ENCODE measurements at regions not wholly inside any gene's neighbourhood (a gene's known extent, or its start where the extent isn't known, plus 50 kb on each side); places are given as distances from the start of the nearest gene placed in this dataset.

DNA sequence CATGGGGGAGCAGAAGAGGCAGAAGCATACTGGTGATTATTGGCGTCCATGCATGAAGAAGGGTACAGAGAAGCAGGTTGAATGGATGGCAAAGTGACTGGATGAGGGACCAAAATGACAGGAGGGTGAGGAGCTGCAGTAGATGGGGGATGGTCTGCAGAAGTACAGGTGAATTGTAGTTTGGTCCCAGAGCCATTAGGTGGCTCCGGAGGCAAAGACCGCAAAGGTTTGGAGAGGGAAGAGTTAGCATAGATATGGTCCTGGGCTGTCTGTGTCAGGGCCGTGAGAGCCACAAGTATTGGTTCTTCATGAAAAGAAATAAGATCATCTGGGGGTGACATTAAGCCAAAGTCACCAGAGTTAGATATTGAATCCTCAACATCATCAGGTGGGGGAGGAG lies 59.0 kb upstream of the ZNF726 start:
- WGBS (ENCODE audit: insufficient coverage) = 38% methylated on average over 1 of the region's 4 CpGs
- no peaks in the 10 kb centered on the region for H3K27me3 Mint-ChIP-seq
- CTCF ChIA-PET = no interaction called here
- POLR2A ChIA-PET = no interaction called here
- H3K4me1 Mint-ChIP-seq = no peaks in the 10 kb centered on the region
- DNase-seq (no peak), ATAC-seq (replicated peaks in 1 of 4) (no peak)
- no peak overlapping the region for H3K27ac Mint-ChIP-seq
- Histone ChIP-seq H3K36me3 (ENCODE audit: control insufficient read depth in 2 of 2, extremely low read depth in 1 of 2, insufficient read depth in 1 of 2, low read length in 1 of 2) (no peaks in the 10 kb centered on the region), H3K4me3 (ENCODE audit: control insufficient read depth in 1 of 2, extremely low read depth in 1 of 2, low read length in 1 of 2) (no peak overlapping the region), H3K4me1 (ENCODE audit: control insufficient read depth in 1 of 2, extremely low read depth in 1 of 2, insufficient read depth in 2 of 2, low read length in 2 of 2) (no peaks in the 10 kb centered on the region), H3K9me3 (no peaks in the 10 kb centered on the region), H3K27me3 (replicated peaks in 1 of 2; ENCODE audit: control insufficient read depth in 2 of 2, extremely low read depth in 1 of 2, insufficient read depth in 2 of 2, low read length in 1 of 2) (no peaks in the 10 kb centered on the region), H3K27ac (ENCODE audit: low read length) (no peak overlapping the region)
- H3K36me3 Mint-ChIP-seq = no peaks in the 10 kb centered on the region
- peaks cover 20 to 56% (median 37%) of the 10 kb centered on the region in 3 donors for H3K9me3 Mint-ChIP-seq
- no peak overlapping the region for H3K4me3 Mint-ChIP-seq

DNA sequence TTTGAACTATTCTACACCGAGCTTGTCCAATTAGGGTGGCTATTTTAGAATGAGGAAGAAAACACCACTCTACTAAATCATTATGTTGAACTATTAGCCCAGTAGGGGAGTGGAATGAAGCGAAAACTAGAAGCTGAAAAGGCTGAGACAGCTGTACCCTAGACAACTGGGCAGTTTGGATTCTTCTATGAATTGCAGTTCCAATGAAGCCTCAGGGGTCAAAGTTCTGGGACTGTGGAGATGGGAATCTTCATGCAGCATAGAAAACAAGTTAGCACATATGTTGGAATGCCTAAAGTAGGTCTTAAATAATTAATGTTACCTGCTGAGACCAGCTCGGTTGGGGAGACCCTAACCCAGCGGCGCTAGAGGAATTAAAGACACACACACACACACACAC lies 62.7 kb upstream of the ZNF726 start:
- no CpG with 5 or more reads among the region's 5 CpGs for WGBS (ENCODE audit: insufficient coverage)
- no peaks in the 10 kb centered on the region for H3K4me1 Mint-ChIP-seq
- no peak overlapping the region for H3K27ac ChIP-seq (ENCODE audit: low read length)
- H3K4me1 ChIP-seq (ENCODE audit: control insufficient read depth in 1 of 2, extremely low read depth in 1 of 2, insufficient read depth in 2 of 2, low read length in 2 of 2) = no peaks in the 10 kb centered on the region
- peaks cover 19 to 82% (median 59%) of the 10 kb centered on the region in 3 donors for H3K9me3 Mint-ChIP-seq
- ChIA-PET CTCF (no interaction called here), POLR2A (no interaction called here)
- DNase-seq (no peak), ATAC-seq (replicated peaks in 1 of 4) (no peak)
- no peak overlapping the region for H3K27ac Mint-ChIP-seq
- no peaks in the 10 kb centered on the region for H3K36me3 Mint-ChIP-seq
- no peak overlapping the region for H3K4me3 Mint-ChIP-seq
- no peak overlapping the region for H3K4me3 ChIP-seq (ENCODE audit: control insufficient read depth in 1 of 2, extremely low read depth in 1 of 2, low read length in 1 of 2)
- no peaks in the 10 kb centered on the region for H3K36me3 ChIP-seq (ENCODE audit: control insufficient read depth in 2 of 2, extremely low read depth in 1 of 2, insufficient read depth in 1 of 2, low read length in 1 of 2)
- no peaks in the 10 kb centered on the region for H3K27me3 ChIP-seq (replicated peaks in 1 of 2; ENCODE audit: control insufficient read depth in 2 of 2, extremely low read depth in 1 of 2, insufficient read depth in 2 of 2, low read length in 1 of 2)
- H3K9me3 ChIP-seq = no peaks in the 10 kb centered on the region
- no peaks in the 10 kb centered on the region for H3K27me3 Mint-ChIP-seq

DNA sequence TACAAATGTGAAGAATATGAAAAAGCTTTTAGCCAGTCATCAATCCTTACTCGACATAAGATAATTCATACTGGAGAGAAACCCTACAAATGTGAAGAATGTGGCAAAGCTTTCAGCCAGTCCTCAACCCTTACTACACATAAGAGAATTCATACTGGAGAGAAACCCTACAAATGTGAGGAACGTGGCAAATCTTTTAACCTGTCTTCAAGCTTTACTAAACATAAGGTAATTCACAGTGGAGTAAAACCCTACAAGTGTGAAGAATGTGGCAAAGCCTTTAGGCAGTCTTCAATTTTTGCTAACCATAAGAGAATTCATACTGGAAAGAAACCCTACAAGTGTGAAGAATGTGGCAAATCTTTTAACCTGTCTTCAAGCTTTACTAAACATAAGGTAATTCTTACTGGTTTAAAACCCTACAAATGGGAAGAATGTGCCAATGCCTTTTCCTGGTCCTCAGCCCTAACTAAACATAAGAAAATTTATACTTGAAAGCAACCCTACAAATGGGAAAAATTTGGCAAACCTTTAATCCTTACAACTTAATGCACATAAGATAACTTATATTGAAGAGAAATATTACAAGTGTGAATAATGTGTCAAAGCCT lies 74.1 kb upstream of the ZNF681 start:
- Histone ChIP-seq H3K27ac (ENCODE audit: low read length) (no peak overlapping the region), H3K36me3 (ENCODE audit: control insufficient read depth in 2 of 2, extremely low read depth in 1 of 2, insufficient read depth in 1 of 2, low read length in 1 of 2) (no peaks in the 10 kb centered on the region), H3K4me1 (ENCODE audit: control insufficient read depth in 1 of 2, extremely low read depth in 1 of 2, insufficient read depth in 2 of 2, low read length in 2 of 2) (no peaks in the 10 kb centered on the region), H3K4me3 (ENCODE audit: control insufficient read depth in 1 of 2, extremely low read depth in 1 of 2, low read length in 1 of 2) (no peak overlapping the region), H3K27me3 (replicated peaks in 1 of 2; ENCODE audit: control insufficient read depth in 2 of 2, extremely low read depth in 1 of 2, insufficient read depth in 2 of 2, low read length in 1 of 2) (no peaks in the 10 kb centered on the region), H3K9me3 (peaks cover 14% of the 10 kb centered on the region)
- peaks cover 20% of the 10 kb centered on the region for H3K36me3 Mint-ChIP-seq
- no peak for DNase-seq
- peaks cover 18 to 48% (median 44%) of the 10 kb centered on the region in 3 donors for H3K9me3 Mint-ChIP-seq
- CTCF ChIA-PET = no interaction called here
- no peaks in the 10 kb centered on the region for H3K27me3 Mint-ChIP-seq
- H3K4me1 Mint-ChIP-seq = no peaks in the 10 kb centered on the region
- no peak overlapping the region for H3K27ac Mint-ChIP-seq
- ATAC-seq (replicated peaks in 1 of 4) = no peak
- WGBS (ENCODE audit: insufficient coverage) = no CpG with 5 or more reads among the region's 2 CpGs
- POLR2A ChIA-PET = no interaction called here
- H3K4me3 Mint-ChIP-seq = no peak overlapping the region

DNA sequence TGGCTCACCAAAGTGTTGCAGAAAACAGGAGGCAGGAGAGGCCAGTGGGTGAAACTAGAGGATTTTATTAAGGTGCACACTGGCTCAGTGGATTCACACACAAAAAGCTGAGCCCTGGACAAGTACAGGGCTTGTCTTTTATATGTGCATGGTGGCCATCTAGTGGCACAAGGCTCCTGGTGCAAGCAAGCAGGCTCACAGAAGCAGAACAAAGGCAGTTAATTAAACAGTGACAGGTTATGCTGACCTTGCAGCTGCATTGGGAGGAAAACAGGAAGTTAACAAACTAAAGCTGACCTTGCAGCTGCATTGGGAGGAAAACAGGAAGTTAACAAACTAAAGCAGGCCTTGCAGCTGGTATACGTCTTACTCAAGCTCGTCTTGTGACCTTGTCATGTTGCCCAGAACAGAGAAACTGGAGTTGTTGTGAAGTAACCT lies 65.3 kb upstream of the ZNF681 start:
- H3K36me3 Mint-ChIP-seq = peaks cover 11% of the 10 kb centered on the region
- no peaks in the 10 kb centered on the region for H3K27me3 ChIP-seq (replicated peaks in 1 of 2; ENCODE audit: control insufficient read depth in 2 of 2, extremely low read depth in 1 of 2, insufficient read depth in 2 of 2, low read length in 1 of 2)
- no peaks in the 10 kb centered on the region for H3K27me3 Mint-ChIP-seq
- H3K4me1 Mint-ChIP-seq = peaks cover 0 to 3% (median 0%) of the 10 kb centered on the region in 3 donors
- H3K9me3 ChIP-seq = no peaks in the 10 kb centered on the region
- no peak overlapping the region for H3K27ac Mint-ChIP-seq
- H3K27ac ChIP-seq (ENCODE audit: low read length) = no peak overlapping the region
- H3K4me3 ChIP-seq (ENCODE audit: control insufficient read depth in 1 of 2, extremely low read depth in 1 of 2, low read length in 1 of 2) = no peak overlapping the region
- H3K36me3 ChIP-seq (ENCODE audit: control insufficient read depth in 2 of 2, extremely low read depth in 1 of 2, insufficient read depth in 1 of 2, low read length in 1 of 2) = no peaks in the 10 kb centered on the region
- CTCF ChIA-PET = no interaction called here
- H3K9me3 Mint-ChIP-seq = peaks cover 19 to 29% (median 25%) of the 10 kb centered on the region in 3 donors
- no peak overlapping the region for H3K4me3 Mint-ChIP-seq
- no peaks in the 10 kb centered on the region for H3K4me1 ChIP-seq (ENCODE audit: control insufficient read depth in 1 of 2, extremely low read depth in 1 of 2, insufficient read depth in 2 of 2, low read length in 2 of 2)
- peak in 7 of 35 experiments; percentile 0 to 15 (median 2) for DNase-seq
- peak in 2 of 4 experiments; percentile 38 to 40 for ATAC-seq (replicated peaks in 1 of 4)
- WGBS (ENCODE audit: insufficient coverage) = 10% methylated on average over 2 of the region's 2 CpGs
- POLR2A ChIA-PET = no interaction called here

DNA sequence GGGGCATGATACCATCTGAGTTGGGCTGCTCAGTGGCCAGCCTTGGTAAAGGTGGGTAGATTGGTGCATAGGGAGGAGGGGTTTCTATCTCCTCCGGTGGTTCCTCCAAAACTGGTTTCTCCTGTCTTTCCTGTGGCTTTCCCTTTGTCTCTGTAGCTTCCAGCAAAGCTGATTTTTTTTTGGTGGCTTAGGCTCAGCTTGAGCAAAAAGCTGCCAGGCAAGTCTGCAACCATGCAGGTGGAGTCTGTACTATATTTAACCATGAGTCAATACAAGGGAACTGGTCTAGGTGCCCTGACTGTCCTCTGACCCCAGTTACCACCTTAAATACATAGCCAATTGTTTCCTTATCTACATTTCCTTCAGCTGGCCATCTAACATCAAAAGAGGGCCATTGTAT lies 64.0 kb upstream of the ZNF681 start:
- peaks cover 0 to 3% (median under 1%) of the 10 kb centered on the region in 3 donors for H3K4me1 Mint-ChIP-seq
- no peak overlapping the region for H3K4me3 Mint-ChIP-seq
- POLR2A ChIA-PET = no interaction called here
- Histone ChIP-seq H3K4me3 (ENCODE audit: control insufficient read depth in 1 of 2, extremely low read depth in 1 of 2, low read length in 1 of 2) (no peak overlapping the region), H3K4me1 (ENCODE audit: control insufficient read depth in 1 of 2, extremely low read depth in 1 of 2, insufficient read depth in 2 of 2, low read length in 2 of 2) (no peaks in the 10 kb centered on the region), H3K27me3 (replicated peaks in 1 of 2; ENCODE audit: control insufficient read depth in 2 of 2, extremely low read depth in 1 of 2, insufficient read depth in 2 of 2, low read length in 1 of 2) (no peaks in the 10 kb centered on the region), H3K36me3 (ENCODE audit: control insufficient read depth in 2 of 2, extremely low read depth in 1 of 2, insufficient read depth in 1 of 2, low read length in 1 of 2) (no peaks in the 10 kb centered on the region), H3K27ac (ENCODE audit: low read length) (no peak overlapping the region), H3K9me3 (no peaks in the 10 kb centered on the region)
- CTCF ChIA-PET = no interaction called here
- no peak overlapping the region for H3K27ac Mint-ChIP-seq
- no peaks in the 10 kb centered on the region for H3K27me3 Mint-ChIP-seq
- ATAC-seq (replicated peaks in 1 of 4) (no peak), DNase-seq (no peak)
- WGBS (ENCODE audit: insufficient coverage) = 80% methylated on average over 1 of the region's 1 CpG
- H3K9me3 Mint-ChIP-seq = peaks cover 19 to 27% (median 25%) of the 10 kb centered on the region in 3 donors
- H3K36me3 Mint-ChIP-seq = peaks cover 11% of the 10 kb centered on the region

DNA sequence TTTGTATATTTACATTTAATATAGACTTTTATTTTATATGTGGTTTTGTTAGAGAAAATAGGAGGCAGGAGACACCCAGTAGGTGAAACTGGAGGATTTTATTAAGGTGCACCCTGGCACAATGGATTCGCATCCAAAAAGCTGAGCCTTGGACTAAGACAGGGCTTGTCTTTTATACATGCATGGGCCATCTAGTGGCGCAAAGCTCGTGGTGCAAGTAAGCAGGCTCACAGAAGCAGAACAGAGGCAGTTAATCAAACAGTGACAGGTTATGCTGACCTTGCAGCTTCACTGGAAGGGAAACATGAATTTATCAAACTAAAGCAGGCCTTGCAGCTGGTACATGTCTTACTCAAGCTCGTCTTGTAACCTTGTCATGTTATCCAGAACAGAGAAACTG lies 58.8 kb upstream of the ZNF681 start:
- H3K9me3 Mint-ChIP-seq = peaks cover 9 to 11% (median 10%) of the 10 kb centered on the region in 3 donors
- no peak overlapping the region for H3K27ac ChIP-seq (ENCODE audit: low read length)
- peak in 3 of 4 experiments; percentile 56 to 65 (median 56) for ATAC-seq (replicated peaks in 1 of 4)
- H3K36me3 ChIP-seq (ENCODE audit: control insufficient read depth in 2 of 2, extremely low read depth in 1 of 2, insufficient read depth in 1 of 2, low read length in 1 of 2) = no peaks in the 10 kb centered on the region
- H3K27me3 ChIP-seq (replicated peaks in 1 of 2; ENCODE audit: control insufficient read depth in 2 of 2, extremely low read depth in 1 of 2, insufficient read depth in 2 of 2, low read length in 1 of 2) = no peaks in the 10 kb centered on the region
- no peak overlapping the region for H3K4me3 Mint-ChIP-seq
- no peak overlapping the region for H3K4me3 ChIP-seq (ENCODE audit: control insufficient read depth in 1 of 2, extremely low read depth in 1 of 2, low read length in 1 of 2)
- H3K27ac Mint-ChIP-seq = no peak overlapping the region
- ChIA-PET CTCF (interaction anchor here (0.5 to 1.1 kb wide), 4 partner anchors 16 to 567 kb away, joined by 3 to 6 read pairs (median 4); partner anchors contain the start of genes ZNF675 (in 1 of the 2) and ZNF724 (in 1 of the 2)), POLR2A (no interaction called here)
- peaks cover 0 to 2% (median 2%) of the 10 kb centered on the region in 3 donors for H3K4me1 Mint-ChIP-seq
- no peaks in the 10 kb centered on the region for H3K4me1 ChIP-seq (ENCODE audit: control insufficient read depth in 1 of 2, extremely low read depth in 1 of 2, insufficient read depth in 2 of 2, low read length in 2 of 2)
- DNase-seq = peak in 30 of 35 experiments; percentile 11 to 60 (median 33)
- H3K9me3 ChIP-seq = no peaks in the 10 kb centered on the region
- no peaks in the 10 kb centered on the region for H3K27me3 Mint-ChIP-seq
- H3K36me3 Mint-ChIP-seq = peaks cover 3% of the 10 kb centered on the region
- 69% methylated on average over 4 of the region's 4 CpGs for WGBS (ENCODE audit: insufficient coverage)

DNA sequence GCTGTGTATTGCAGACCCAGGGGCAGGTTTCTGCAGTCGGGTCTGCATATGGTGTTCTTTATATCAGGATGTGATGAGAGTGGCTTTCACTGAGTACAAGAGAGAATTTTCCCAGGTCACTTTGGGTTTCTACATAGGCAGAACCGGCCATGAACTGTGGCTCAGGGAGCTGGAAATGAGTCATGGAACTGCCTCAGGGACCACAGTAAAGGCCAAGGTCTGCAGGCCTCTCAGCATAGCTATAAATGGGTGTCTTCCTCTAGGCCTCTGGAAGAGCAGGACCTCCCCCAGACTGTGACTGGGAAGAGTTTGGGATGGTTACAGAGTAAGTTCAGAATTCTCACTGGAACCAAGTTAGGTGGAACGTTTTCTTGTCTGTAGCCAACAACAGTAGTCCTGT lies 51.8 kb upstream of the ZNF681 start:
- no peak overlapping the region for H3K4me3 ChIP-seq (ENCODE audit: control insufficient read depth in 1 of 2, extremely low read depth in 1 of 2, low read length in 1 of 2)
- H3K27me3 Mint-ChIP-seq = no peaks in the 10 kb centered on the region
- CTCF ChIA-PET = no interaction called here
- no peak overlapping the region for H3K27ac ChIP-seq (ENCODE audit: low read length)
- WGBS (ENCODE audit: insufficient coverage) = 79% methylated on average over 2 of the region's 3 CpGs
- H3K27ac Mint-ChIP-seq = no peak overlapping the region
- no peaks in the 10 kb centered on the region for H3K4me1 Mint-ChIP-seq
- POLR2A ChIA-PET = no interaction called here
- no peaks in the 10 kb centered on the region for H3K36me3 ChIP-seq (ENCODE audit: control insufficient read depth in 2 of 2, extremely low read depth in 1 of 2, insufficient read depth in 1 of 2, low read length in 1 of 2)
- ATAC-seq (replicated peaks in 1 of 4) (no peak), DNase-seq (no peak)
- H3K4me1 ChIP-seq (ENCODE audit: control insufficient read depth in 1 of 2, extremely low read depth in 1 of 2, insufficient read depth in 2 of 2, low read length in 2 of 2) = no peaks in the 10 kb centered on the region
- no peak overlapping the region for H3K4me3 Mint-ChIP-seq
- no peaks in the 10 kb centered on the region for H3K27me3 ChIP-seq (replicated peaks in 1 of 2; ENCODE audit: control insufficient read depth in 2 of 2, extremely low read depth in 1 of 2, insufficient read depth in 2 of 2, low read length in 1 of 2)
- H3K9me3 Mint-ChIP-seq = no peaks in the 10 kb centered on the region
- peaks cover 13% of the 10 kb centered on the region for H3K36me3 Mint-ChIP-seq
- no peaks in the 10 kb centered on the region for H3K9me3 ChIP-seq

Measured in T-cell (primary cell).